Panc1 (cell line): ENCODE measurements at regions not wholly inside any gene's neighbourhood (a gene's known extent, or its start where the extent isn't known, plus 50 kb on each side); places are given as distances from the start of the nearest gene placed in this dataset.

Source experiments
- ATAC-seq: fragments of 200-7000 bp; cut with Tn5 transposase; 2 replicates; pipeline ENCODE4 v1.9.1; 2020; ENCODE audit warnings: mild to moderate bottlenecking, moderate library complexity
- BruUV-seq: library from RNA; stranded (reverse); fragments of 400-500 nt; replicated peaks from 2 replicates; lab custom pipeline; 2021; lab: Mats Ljungman, UMichigan
- CTCF ChIA-PET: fragments of 300-600 bp; sonication (Branson Sonifier 250); formaldehyde crosslinking; loops from one replicate; lab custom pipeline; 2022; ENCODE audit warnings: antibody characterized with exemption; lab: Charles Lee
- POLR2A ChIA-PET: fragments of 300-600 bp; sonication (Branson Sonifier 250); formaldehyde crosslinking; loops from one replicate; lab custom pipeline; 2022; ENCODE audit warnings: antibody characterized with exemption; lab: Charles Lee
- DNase-seq: peaks from one replicate; pipeline ENCODE4 v3.0.0-alpha.2; 2010; ENCODE audit warnings: low read depth, low spot score
- H3K27ac ChIP-seq: 2 replicates; pipeline ENCODE4 v1.5.1; 2011; ENCODE audit warnings: mild to moderate bottlenecking, low read length, inconsistent platforms
- H3K27me3 ChIP-seq: fragments of 200-500 bp; sonication (Bioruptor generic); 2 replicates; pipeline ENCODE4 v1.6.0; 2014; ENCODE audit warnings: low read length, inconsistent platforms; ENCODE audit not compliant: control insufficient read depth, insufficient read depth
- H3K36me3 ChIP-seq: fragments of 200-500 bp; sonication (Bioruptor generic); 2 replicates; pipeline ENCODE4 v1.5.1; 2014; ENCODE audit warnings: inconsistent platforms, mild to moderate bottlenecking, low read length, moderate library complexity; ENCODE audit not compliant: control insufficient read depth, insufficient read depth
- H3K4me1 ChIP-seq: 2 replicates; pipeline ENCODE4 v1.5.1; 2011; ENCODE audit warnings: inconsistent platforms, mild to moderate bottlenecking, low read length, moderate library complexity; ENCODE audit not compliant: control insufficient read depth, insufficient read depth
- H3K4me3 ChIP-seq, 2 experiments: 2 replicates each; pipeline ENCODE4 v1.5.1; 2011 to 2012; ENCODE audit warnings: low read depth in 2 of 2, low read length in 2 of 2, mild to moderate bottlenecking in 2 of 2, inconsistent platforms in 1 of 2, moderate library complexity in 1 of 2
- H3K9me3 ChIP-seq: fragments of 200-500 bp; sonication (Bioruptor generic); 2 replicates; pipeline ENCODE4 v1.5.1; 2014; ENCODE audit warnings: low read depth, mild to moderate bottlenecking, inconsistent platforms, low read length, moderate library complexity; ENCODE audit not compliant: control insufficient read depth, insufficient read depth
- POLR2AphosphoS5 ChIP-seq: IDR thresholded peaks from 2 replicates; pipeline ENCODE4 v1.6.1; 2012; ENCODE audit warnings: mild to moderate bottlenecking, low read depth, low read length, moderate library complexity
- SIN3A ChIP-seq: IDR thresholded peaks from 2 replicates; pipeline ENCODE4 v1.6.1; 2012; ENCODE audit warnings: low read depth, mild to moderate bottlenecking, low read length, moderate library complexity, borderline replicate concordance; ENCODE audit not compliant: insufficient read depth
- TCF7L2 ChIP-seq: IDR thresholded peaks from 2 replicates; pipeline ENCODE4 v1.6.1; 2011; ENCODE audit warnings: mild to moderate bottlenecking, low read depth, low read length, inconsistent platforms
- in situ Hi-C: cut with HindIII; loops from 2 replicates; pipeline ENCODE4 v1.10.0; 2016; ENCODE audit warnings: low sequenced_read_pairs, low pct_unique_long_range_greater_than_20kb
- intact Hi-C: fragments of 100-400 bp; cut with micrococcal nuclease; formaldehyde crosslinking; loops from one replicate; pipeline ENCODE4 v1.10.0; 2022; ENCODE audit not compliant: unreplicated experiment
- TF ChIP-seq, protein P1 (sequence below): fragments of 450-650 bp; IDR thresholded peaks from 2 replicates; pipeline ENCODE4 v1.5.1; 2017; ENCODE audit warnings: mild to moderate bottlenecking
- TF ChIP-seq, protein P2 (sequence below), 2 experiments: IDR thresholded peaks; 2 replicates each; pipeline ENCODE4 v1.6.1; 2011 to 2012; ENCODE audit warnings: low read depth in 2 of 2, control low read depth in 1 of 2, low read length in 1 of 2, mild to moderate bottlenecking in 1 of 2, moderate library complexity in 1 of 2; ENCODE audit not compliant: insufficient read depth in 1 of 2

DNA sequence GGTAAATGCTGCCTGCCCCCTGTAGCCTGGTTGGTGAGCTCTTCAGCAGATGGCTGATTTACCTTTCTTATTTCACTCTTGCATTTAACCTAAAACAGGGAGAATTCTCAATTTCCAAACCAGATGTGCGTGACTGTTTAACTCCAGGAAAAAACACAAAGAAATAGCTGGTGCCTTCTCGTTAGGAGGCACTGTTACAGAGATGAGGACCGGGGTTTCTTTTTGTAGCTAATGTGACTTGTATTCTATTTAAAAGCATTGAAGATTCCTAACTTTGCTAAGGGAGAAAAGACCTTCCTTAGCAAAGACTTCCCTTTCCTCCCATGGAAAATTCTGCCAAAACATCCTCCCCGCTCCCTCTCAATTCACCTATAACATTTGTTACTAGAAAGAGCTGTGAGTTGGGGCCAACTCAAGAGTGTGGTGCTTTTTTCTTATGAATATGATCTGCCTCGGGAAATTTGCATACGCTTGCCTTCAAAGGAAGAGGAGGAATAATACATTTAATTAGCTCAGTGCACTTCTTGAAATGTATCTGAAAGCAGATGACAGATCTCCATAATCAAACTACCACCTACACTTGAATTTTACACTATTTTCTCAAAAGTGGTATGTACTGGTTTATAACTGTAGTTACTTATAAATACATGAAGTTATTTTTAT lies 102.0 kb upstream of the ARID2 start:
- peaks cover 15% of the 10 kb centered on the region for H3K27me3 ChIP-seq
- ChIA-PET POLR2A (no interaction called here), CTCF (no interaction called here)
- in situ Hi-C loops (no loop called here), intact Hi-C loops (no loop called here)
- H3K27ac ChIP-seq = no peak overlapping the region
- ATAC-seq (no peak), DNase-seq (no peak)
- no peaks in the 10 kb centered on the region for H3K36me3 ChIP-seq
- BruUV-seq = no TSS peak
- H3K4me3 ChIP-seq = no peak overlapping the region
- TF ChIP-seq, protein P1, sequence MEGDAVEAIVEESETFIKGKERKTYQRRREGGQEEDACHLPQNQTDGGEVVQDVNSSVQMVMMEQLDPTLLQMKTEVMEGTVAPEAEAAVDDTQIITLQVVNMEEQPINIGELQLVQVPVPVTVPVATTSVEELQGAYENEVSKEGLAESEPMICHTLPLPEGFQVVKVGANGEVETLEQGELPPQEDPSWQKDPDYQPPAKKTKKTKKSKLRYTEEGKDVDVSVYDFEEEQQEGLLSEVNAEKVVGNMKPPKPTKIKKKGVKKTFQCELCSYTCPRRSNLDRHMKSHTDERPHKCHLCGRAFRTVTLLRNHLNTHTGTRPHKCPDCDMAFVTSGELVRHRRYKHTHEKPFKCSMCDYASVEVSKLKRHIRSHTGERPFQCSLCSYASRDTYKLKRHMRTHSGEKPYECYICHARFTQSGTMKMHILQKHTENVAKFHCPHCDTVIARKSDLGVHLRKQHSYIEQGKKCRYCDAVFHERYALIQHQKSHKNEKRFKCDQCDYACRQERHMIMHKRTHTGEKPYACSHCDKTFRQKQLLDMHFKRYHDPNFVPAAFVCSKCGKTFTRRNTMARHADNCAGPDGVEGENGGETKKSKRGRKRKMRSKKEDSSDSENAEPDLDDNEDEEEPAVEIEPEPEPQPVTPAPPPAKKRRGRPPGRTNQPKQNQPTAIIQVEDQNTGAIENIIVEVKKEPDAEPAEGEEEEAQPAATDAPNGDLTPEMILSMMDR = no peak; the same call in 1 of the 2 replicates
- TF ChIP-seq SIN3A = no peak
- TF ChIP-seq TCF7L2 = no peak
- no peaks in the 10 kb centered on the region for H3K4me1 ChIP-seq
- H3K9me3 ChIP-seq = no peaks in the 10 kb centered on the region

DNA sequence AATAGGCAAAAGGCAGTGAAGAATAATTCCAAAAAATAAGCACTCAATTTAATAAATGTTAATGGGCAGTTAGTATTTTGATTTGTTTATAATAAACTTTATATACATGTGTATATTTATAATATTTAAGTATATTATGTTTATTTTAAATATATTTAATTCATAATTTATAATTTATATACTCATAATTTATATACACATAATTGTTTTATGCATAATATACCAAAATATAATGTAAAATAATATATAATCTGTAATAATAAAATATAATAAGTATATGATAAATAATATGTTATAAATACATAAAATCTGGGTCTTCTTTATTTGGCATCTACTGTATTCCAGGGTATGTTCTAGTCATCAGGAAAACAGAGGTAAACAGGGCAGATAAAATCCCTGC lies 100.2 kb upstream of the ARID2 start:
- intact Hi-C loops (no loop called here), in situ Hi-C loops (no loop called here)
- Histone ChIP-seq H3K9me3 (no peaks in the 10 kb centered on the region), H3K27me3 (peaks cover 11% of the 10 kb centered on the region), H3K36me3 (no peaks in the 10 kb centered on the region), H3K4me3 (no peak overlapping the region), H3K4me1 (no peaks in the 10 kb centered on the region), H3K27ac (no peak overlapping the region)
- DNase-seq (no peak), ATAC-seq (no peak)
- POLR2A ChIA-PET = no interaction called here
- CTCF ChIA-PET = no interaction called here
- TF ChIP-seq POLR2AphosphoS5 = no peak
- TF ChIP-seq, protein P1 = no peak
- TF ChIP-seq, protein P2, sequence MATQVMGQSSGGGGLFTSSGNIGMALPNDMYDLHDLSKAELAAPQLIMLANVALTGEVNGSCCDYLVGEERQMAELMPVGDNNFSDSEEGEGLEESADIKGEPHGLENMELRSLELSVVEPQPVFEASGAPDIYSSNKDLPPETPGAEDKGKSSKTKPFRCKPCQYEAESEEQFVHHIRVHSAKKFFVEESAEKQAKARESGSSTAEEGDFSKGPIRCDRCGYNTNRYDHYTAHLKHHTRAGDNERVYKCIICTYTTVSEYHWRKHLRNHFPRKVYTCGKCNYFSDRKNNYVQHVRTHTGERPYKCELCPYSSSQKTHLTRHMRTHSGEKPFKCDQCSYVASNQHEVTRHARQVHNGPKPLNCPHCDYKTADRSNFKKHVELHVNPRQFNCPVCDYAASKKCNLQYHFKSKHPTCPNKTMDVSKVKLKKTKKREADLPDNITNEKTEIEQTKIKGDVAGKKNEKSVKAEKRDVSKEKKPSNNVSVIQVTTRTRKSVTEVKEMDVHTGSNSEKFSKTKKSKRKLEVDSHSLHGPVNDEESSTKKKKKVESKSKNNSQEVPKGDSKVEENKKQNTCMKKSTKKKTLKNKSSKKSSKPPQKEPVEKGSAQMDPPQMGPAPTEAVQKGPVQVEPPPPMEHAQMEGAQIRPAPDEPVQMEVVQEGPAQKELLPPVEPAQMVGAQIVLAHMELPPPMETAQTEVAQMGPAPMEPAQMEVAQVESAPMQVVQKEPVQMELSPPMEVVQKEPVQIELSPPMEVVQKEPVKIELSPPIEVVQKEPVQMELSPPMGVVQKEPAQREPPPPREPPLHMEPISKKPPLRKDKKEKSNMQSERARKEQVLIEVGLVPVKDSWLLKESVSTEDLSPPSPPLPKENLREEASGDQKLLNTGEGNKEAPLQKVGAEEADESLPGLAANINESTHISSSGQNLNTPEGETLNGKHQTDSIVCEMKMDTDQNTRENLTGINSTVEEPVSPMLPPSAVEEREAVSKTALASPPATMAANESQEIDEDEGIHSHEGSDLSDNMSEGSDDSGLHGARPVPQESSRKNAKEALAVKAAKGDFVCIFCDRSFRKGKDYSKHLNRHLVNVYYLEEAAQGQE (IDR thresholded peaks at IDR 0.05; ENCODE audit: insufficient read depth in 1 of 2, low read depth in 2 of 2, low read length in 1 of 2) = no peak
- no peak for TF ChIP-seq SIN3A
- TF ChIP-seq TCF7L2 = no peak
- no TSS peak for BruUV-seq
